Karpas-422 (cell line): ENCODE measurements at regions not wholly inside any gene's neighbourhood (a gene's known extent, or its start where the extent isn't known, plus 50 kb on each side); places are given as distances from the start of the nearest gene placed in this dataset. TPM values are rescaled to one million over a fixed set of nuclear protein-coding genes. Genes with fewer than 3 reads are reported as not detected.

ENCODE experiments used
- small RNA-seq: library from RNA; depleted of rRNA; stranded (forward); fragments of <200 nt; gene quantifications from one replicate; pipeline ENCODE3, GENCODE V24; 2014

Small RNA genes lying in the stretch of these regions (small RNA-seq; reads per million reads assigned to genes)
- gene AL390838.2: not detected
